ENCODE measurements at regions not wholly inside any gene's neighbourhood (a gene's known extent, or its start where the extent isn't known, plus 50 kb on each side); places are given as distances from the start of the nearest gene placed in this dataset.

DNA sequence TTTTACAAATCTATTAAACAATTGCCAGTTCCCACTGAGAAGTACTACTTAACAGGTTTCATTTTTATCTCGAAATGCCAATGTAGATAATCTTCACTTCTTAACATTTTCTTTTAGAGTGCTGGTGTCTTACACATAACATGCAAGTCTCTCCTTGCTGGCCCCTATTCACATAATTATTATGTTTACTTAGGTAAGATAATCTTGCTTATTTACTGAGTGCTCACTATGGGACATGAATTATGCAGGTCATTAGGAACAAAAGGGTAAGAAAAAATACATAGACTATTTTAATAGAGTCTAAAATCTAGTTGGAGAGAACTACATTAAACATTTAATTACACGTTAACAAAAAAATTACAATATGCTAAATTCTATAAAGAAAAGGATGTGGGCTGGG is 328.4 kb downstream of the PRR16 start:
- no peak for TF ChIP-seq CTCF (IDR thresholded peaks at IDR 0.05)
- no peak for TF ChIP-seq POLR2A (IDR thresholded peaks at IDR 0.05)
- Histone ChIP-seq H3K27ac (no peak overlapping the region), H3K9me3 (no peaks in the 10 kb centered on the region), H3K36me3 (no peaks in the 10 kb centered on the region), H3K4me3 (replicated peaks in 1 of 3) (no peak overlapping the region), H3K4me1 (no peaks in the 10 kb centered on the region), H3K27me3 (no peaks in the 10 kb centered on the region)
- no peak for DNase-seq
- intact Hi-C loops (cut with DNase I), result no loop called here
- WGBS, 2 donors, result 92 to 96% methylated on average over 2 of the region's 2 CpGs

GRCh38 chr5:120794121-120794520 is 330.0 kb downstream of the PRR16 start:
- H3K27me3 ChIP-seq, result no peaks in the 10 kb centered on the region
- no peak for DNase-seq
- intact Hi-C loops (cut with DNase I), result no loop called here
- WGBS, 2 donors, result 88 to 93% methylated on average over 1 of the region's 1 CpG
- H3K9me3 ChIP-seq, result no peaks in the 10 kb centered on the region
- H3K4me3 ChIP-seq (replicated peaks in 1 of 3), result no peak overlapping the region
- TF ChIP-seq CTCF (IDR thresholded peaks at IDR 0.05), result no peak
- no peak for TF ChIP-seq POLR2A (IDR thresholded peaks at IDR 0.05)
- H3K27ac ChIP-seq, result no peak overlapping the region
- no peaks in the 10 kb centered on the region for H3K36me3 ChIP-seq
- no peaks in the 10 kb centered on the region for H3K4me1 ChIP-seq

DNA sequence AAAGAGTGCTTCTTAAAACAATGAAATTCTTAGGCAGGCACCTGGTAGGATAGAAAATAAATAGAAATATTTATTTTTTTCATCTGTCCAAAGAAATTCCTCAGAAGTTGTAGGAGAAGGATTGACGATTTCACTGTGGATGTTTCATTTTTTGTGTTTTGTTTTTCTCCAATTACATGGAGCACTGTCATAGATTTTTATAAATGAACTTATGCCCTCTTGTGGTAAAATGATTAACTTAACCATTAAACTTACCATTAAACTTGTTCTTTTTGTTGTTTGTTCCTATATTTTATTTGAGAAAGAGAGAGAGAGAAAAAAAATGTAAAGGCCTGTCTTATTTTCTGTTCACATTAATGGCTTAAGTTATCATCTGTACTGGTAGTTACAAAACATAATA is 339.2 kb downstream of the PRR16 start:
- DNase-seq, result no peak
- no peak overlapping the region for H3K4me3 ChIP-seq (replicated peaks in 1 of 3)
- WGBS, 2 donors, result 16 to 24% methylated on average over 1 of the region's 1 CpG
- TF ChIP-seq POLR2A (IDR thresholded peaks at IDR 0.05), result no peak
- peak in 2 of 6 experiments; percentile 21 to 25 for TF ChIP-seq CTCF (IDR thresholded peaks at IDR 0.05)
- intact Hi-C loops (cut with DNase I), result no loop called here
- no peak overlapping the region for H3K27ac ChIP-seq
- H3K4me1 ChIP-seq, result no peaks in the 10 kb centered on the region
- no peaks in the 10 kb centered on the region for H3K9me3 ChIP-seq
- H3K27me3 ChIP-seq, result no peaks in the 10 kb centered on the region
- H3K36me3 ChIP-seq, result no peaks in the 10 kb centered on the region

- Histone ChIP-seq H3K27me3 (no peaks in the 10 kb centered on the region), H3K4me1 (no peaks in the 10 kb centered on the region), H3K27ac (no peak overlapping the region), H3K4me3 (replicated peaks in 1 of 3) (no peak overlapping the region), H3K36me3 (no peaks in the 10 kb centered on the region), H3K9me3 (no peaks in the 10 kb centered on the region)
- intact Hi-C loops (cut with DNase I), result no loop called here
- WGBS, 2 donors, result 27 to 35% methylated on average over 2 of the region's 2 CpGs
- TF ChIP-seq CTCF (IDR thresholded peaks at IDR 0.05), result no peak
- TF ChIP-seq POLR2A (IDR thresholded peaks at IDR 0.05), result no peak
- DNase-seq, result no peak
These were observed 341.0 kb downstream of the PRR16 start for GRCh38 chr5:120805131-120805530.

- H3K36me3 ChIP-seq, result no peaks in the 10 kb centered on the region
- intact Hi-C loops (cut with DNase I), result no loop called here
- no peaks in the 10 kb centered on the region for H3K4me1 ChIP-seq
- H3K27me3 ChIP-seq, result no peaks in the 10 kb centered on the region
- H3K9me3 ChIP-seq, result no peaks in the 10 kb centered on the region
- no peak overlapping the region for H3K4me3 ChIP-seq (replicated peaks in 1 of 3)
- no peak for DNase-seq
- no peak overlapping the region for H3K27ac ChIP-seq
- TF ChIP-seq POLR2A (IDR thresholded peaks at IDR 0.05), result no peak
- no peak for TF ChIP-seq CTCF (IDR thresholded peaks at IDR 0.05)
- 58% methylated on average over 2 of the region's 2 CpGs for WGBS, 2 donors
These were observed 342.1 kb downstream of the PRR16 start for GRCh38 chr5:120806202-120806601.

Measured in thyroid gland (tissue), 4 donors.